Ovary (tissue), 7 donors: ENCODE measurements at regions not wholly inside any gene's neighbourhood (a gene's known extent, or its start where the extent isn't known, plus 50 kb on each side); places are given as distances from the start of the nearest gene placed in this dataset.

Experiments
- DNase-seq, 5 donors: peaks; one replicate each; pipeline ENCODE4 v3.0.0-alpha.2; 2019 to 2020
- H3K27ac ChIP-seq, 2 donors: fragments of 200-600 bp; one replicate each; pipeline versions ENCODE4 v1.5.1 to v1.8.0; 2019 to 2022
- H3K27me3 ChIP-seq: fragments of 200-600 bp; one replicate; pipeline ENCODE4 v1.8.0; 2022
- H3K36me3 ChIP-seq: fragments of 200-600 bp; sonication (generic); one replicate; pipeline ENCODE4 v1.5.1; 2019
- H3K4me1 ChIP-seq: one replicate; pipeline ENCODE4 v1.8.1; 2013; ENCODE audit warnings: mild to moderate bottlenecking, moderate library complexity; ENCODE audit not compliant: insufficient read depth
- H3K4me3 ChIP-seq: fragments of 200-600 bp; sonication (generic); one replicate; pipeline ENCODE4 v1.5.1; 2017
- H3K9me3 ChIP-seq, 2 donors: fragments of 200-600 bp in 1 of 2; sonication (generic) in 1 of 2; one replicate each; pipeline versions ENCODE4 v1.5.1 to v1.8.1; 2013 to 2019; ENCODE audit warnings: mild to moderate bottlenecking in 1 of 2, moderate library complexity in 1 of 2
- CTCF ChIP-seq, 3 donors: fragments of 450-650 bp in 2 of 3; fragments of 200-600 bp in 1 of 3; IDR thresholded peaks; one replicate each; pipeline versions ENCODE4 v1.5.1 to v1.8.0; 2016 to 2022; ENCODE audit warnings: antibody characterized with exemption in 3 of 3, mild to moderate bottlenecking in 1 of 3
- EP300 ChIP-seq: sonication (generic); formaldehyde crosslinking; IDR thresholded peaks from one replicate; pipeline ENCODE4 v1.6.1; 2017; ENCODE audit warnings: antibody characterized with exemption
- POLR2A ChIP-seq: fragments of 450-650 bp; IDR thresholded peaks from one replicate; pipeline ENCODE4 v1.6.1; 2017; ENCODE audit warnings: antibody characterized with exemption, mild to moderate bottlenecking, moderate library complexity
- WGBS, 3 donors: extraction: QIAGEN DNeasy Blood & Tissue Kit in 1 of 3; methylation state at CpG; one replicate each; pipeline versions ENCODE4 v1.1.5 to v1.1.7; 2013 to 2017; 5-methylcytosine and 5-hydroxymethylcytosine counted together
- intact Hi-C, 4 donors: fragments of 100-400 bp; cut with DNase I; formaldehyde crosslinking; loops; one replicate each; pipeline versions ENCODE4 v1.11.0 to v1.15.1; 2022 to 2023
- donor health status: DM: no; HTN: no; CAD: no; lungs with moderate emphysema.
- donor health status: DM: no; HTN: no; CAD: no.
- donor health status: Bipolar disorder and iron deficiency.
- donor health status: DM: no; HTN: no; CAD: no.
- donor health status: DM: yes; HTN: yes; CAD: no.

- Histone ChIP-seq H3K27me3 (no peaks in the 10 kb centered on the region), H3K36me3 (no peaks in the 10 kb centered on the region), H3K27ac (no peak overlapping the region), H3K9me3 (no peaks in the 10 kb centered on the region), H3K4me3 (no peak overlapping the region), H3K4me1 (no peaks in the 10 kb centered on the region)
- no peak for TF ChIP-seq EP300
- no peak for TF ChIP-seq CTCF (IDR thresholded peaks at IDR 0.05)
- no peak for TF ChIP-seq POLR2A
- WGBS, 3 donors = 92 to 100% (median 95%) methylated on average over 1 of the region's 1 CpG
- intact Hi-C loops = no loop called here
- no peak for DNase-seq
These were observed 344.1 kb upstream of the SOX5 start for GRCh38 chr12:24293549-24293948.

GRCh38 chr12:24287963-24288362 is 338.5 kb upstream of the SOX5 start:
- Histone ChIP-seq H3K27me3 (no peaks in the 10 kb centered on the region), H3K9me3 (no peaks in the 10 kb centered on the region), H3K4me3 (no peak overlapping the region), H3K4me1 (no peaks in the 10 kb centered on the region), H3K36me3 (no peaks in the 10 kb centered on the region), H3K27ac (no peak overlapping the region)
- DNase-seq = no peak
- intact Hi-C loops = no loop called here
- TF ChIP-seq EP300 (no peak), CTCF (IDR thresholded peaks at IDR 0.05) (no peak), POLR2A (no peak)
- 81 to 88% (median 85%) methylated on average over 1 of the region's 1 CpG for WGBS, 3 donors

DNA sequence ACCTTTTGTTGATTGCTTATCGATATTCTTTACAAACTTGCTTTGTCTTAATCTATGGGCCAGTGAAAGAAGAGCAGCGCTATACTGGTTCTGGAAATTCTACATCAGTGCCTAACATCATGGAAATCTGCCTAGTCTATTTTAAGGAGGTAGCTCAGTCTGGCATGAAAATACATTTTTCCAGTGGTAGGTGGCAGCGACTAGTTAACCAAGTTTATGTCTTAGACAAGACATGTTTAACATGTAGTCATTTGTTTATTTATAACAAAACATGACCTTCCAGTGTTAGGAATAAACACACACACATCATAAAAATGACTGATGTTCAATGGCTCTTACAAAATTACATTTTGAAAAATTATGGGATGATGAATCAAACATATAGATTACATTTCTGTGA is 336.0 kb upstream of the SOX5 start:
- Histone ChIP-seq H3K4me3 (no peak overlapping the region), H3K27ac (no peak overlapping the region), H3K4me1 (no peaks in the 10 kb centered on the region), H3K9me3 (no peaks in the 10 kb centered on the region), H3K27me3 (no peaks in the 10 kb centered on the region), H3K36me3 (no peaks in the 10 kb centered on the region)
- WGBS, 3 donors = 80 to 88% (median 87%) methylated on average over 3 of the region's 3 CpGs
- DNase-seq = no peak
- intact Hi-C loops = no loop called here
- TF ChIP-seq EP300 = no peak
- no peak for TF ChIP-seq POLR2A
- no peak for TF ChIP-seq CTCF (IDR thresholded peaks at IDR 0.05)

DNA sequence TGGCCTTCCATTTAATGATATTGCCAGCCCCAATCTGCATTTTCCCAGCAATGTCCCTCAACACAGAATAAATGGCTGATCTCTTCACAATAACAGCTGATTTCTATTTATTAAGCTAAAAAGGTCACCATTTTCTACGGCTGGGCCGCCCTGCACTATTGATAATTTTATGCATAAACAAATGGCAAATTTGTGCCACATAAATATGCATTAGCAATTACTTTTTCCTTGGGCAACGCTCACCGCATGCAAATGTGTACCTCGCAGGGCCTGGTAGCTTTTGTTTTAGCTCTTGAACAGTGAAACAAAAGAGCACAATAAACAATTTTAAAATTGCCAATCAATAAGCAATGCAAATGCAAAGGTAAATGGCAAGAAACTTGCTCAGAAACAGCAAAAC is 331.9 kb upstream of the SOX5 start:
- TF ChIP-seq CTCF (IDR thresholded peaks at IDR 0.05) (no peak), POLR2A (no peak), EP300 (no peak)
- 93 to 95% (median 95%) methylated on average over 5 of the region's 5 CpGs for WGBS, 3 donors
- H3K27me3 ChIP-seq = no peaks in the 10 kb centered on the region

More for the DNA sequence above, 331.9 kb upstream of the SOX5 start:
- Histone ChIP-seq H3K27ac (no peak overlapping the region), H3K4me1 (no peaks in the 10 kb centered on the region), H3K36me3 (no peaks in the 10 kb centered on the region), H3K9me3 (no peaks in the 10 kb centered on the region), H3K4me3 (no peak overlapping the region)
- intact Hi-C loops = no loop called here
- DNase-seq = no peak
